Left ventricle myocardium inferior (tissue), 1 donor: ENCODE measurements at regions not wholly inside any gene's neighbourhood (a gene's known extent, or its start where the extent isn't known, plus 50 kb on each side); places are given as distances from the start of the nearest gene placed in this dataset.

Experiments used
- DNase-seq: peaks from one replicate; pipeline ENCODE4 v3.0.0-alpha.2; 2020
- H3K27ac ChIP-seq: fragments of 200-600 bp; replicated peaks from 2 replicates; pipeline ENCODE4 v1.8.0; 2021
- H3K27me3 ChIP-seq: fragments of 200-600 bp; 2 replicates; pipeline ENCODE4 v1.8.0; 2021; ENCODE audit warnings: low read depth
- H3K36me3 ChIP-seq: fragments of 200-600 bp; 2 replicates; pipeline ENCODE4 v1.8.0; 2021
- H3K4me1 ChIP-seq: fragments of 200-600 bp; 2 replicates; pipeline ENCODE4 v1.8.0; 2021
- H3K4me3 ChIP-seq: fragments of 200-600 bp; 2 replicates; pipeline ENCODE4 v1.8.0; 2021; ENCODE audit warnings: mild to moderate bottlenecking, moderate library complexity
- H3K9me3 ChIP-seq: fragments of 200-600 bp; replicated peaks from 2 replicates; pipeline ENCODE4 v1.8.0; 2021
- CTCF ChIP-seq: fragments of 200-600 bp; IDR thresholded peaks from 2 replicates; pipeline ENCODE4 v1.8.0; 2021; ENCODE audit warnings: antibody characterized with exemption, mild to moderate bottlenecking, borderline replicate concordance
- intact Hi-C: fragments of 100-400 bp; cut with micrococcal nuclease; formaldehyde crosslinking; loops from one replicate; pipeline ENCODE4 v1.11.0; 2022
- donor health status: DM: no; HTN: yes; CAD: no; lungs with severe emphysema.

- Histone ChIP-seq H3K9me3 (no peaks in the 10 kb centered on the region), H3K27ac (no peak overlapping the region), H3K36me3 (no peaks in the 10 kb centered on the region), H3K27me3 (no peaks in the 10 kb centered on the region), H3K4me1 (no peaks in the 10 kb centered on the region), H3K4me3 (no peak overlapping the region)
- no peak for TF ChIP-seq CTCF
- DNase-seq = no peak
- intact Hi-C loops = no loop called here
These were observed 341.2 kb downstream of the RAD51AP2 start for GRCh38 chr2:17177088-17177487.

- TF ChIP-seq CTCF = peak; percentile 64
- intact Hi-C loops = no loop called here
- Histone ChIP-seq H3K9me3 (no peaks in the 10 kb centered on the region), H3K36me3 (no peaks in the 10 kb centered on the region), H3K4me1 (no peaks in the 10 kb centered on the region), H3K4me3 (no peak overlapping the region), H3K27ac (no peak overlapping the region), H3K27me3 (peaks cover 6% of the 10 kb centered on the region)
- DNase-seq = no peak
These were observed 346.7 kb downstream of the RAD51AP2 start for GRCh38 chr2:17171446-17172049.

GRCh38 chr2:17166506-17166905, 351.7 kb downstream of the RAD51AP2 start:
- TF ChIP-seq CTCF = no peak
- no peaks in the 10 kb centered on the region for H3K36me3 ChIP-seq
- no peaks in the 10 kb centered on the region for H3K9me3 ChIP-seq
- no peak overlapping the region for H3K27ac ChIP-seq
- no peak for DNase-seq
- H3K4me1 ChIP-seq = no peaks in the 10 kb centered on the region
- H3K4me3 ChIP-seq = no peak overlapping the region
- peaks cover 10% of the 10 kb centered on the region for H3K27me3 ChIP-seq
- intact Hi-C loops = no loop called here

- H3K27ac ChIP-seq = no peak overlapping the region
- no peak for DNase-seq
- H3K36me3 ChIP-seq = no peaks in the 10 kb centered on the region
- peaks cover 10% of the 10 kb centered on the region for H3K27me3 ChIP-seq
- no peak for TF ChIP-seq CTCF
- no peak overlapping the region for H3K4me3 ChIP-seq
- no peaks in the 10 kb centered on the region for H3K4me1 ChIP-seq
- H3K9me3 ChIP-seq = no peaks in the 10 kb centered on the region
- intact Hi-C loops = no loop called here
These were observed 353.7 kb downstream of the RAD51AP2 start for GRCh38 chr2:17164550-17164949.

- Histone ChIP-seq H3K4me1 (no peaks in the 10 kb centered on the region), H3K27me3 (peaks cover 5% of the 10 kb centered on the region), H3K27ac (no peak overlapping the region), H3K9me3 (no peaks in the 10 kb centered on the region), H3K4me3 (no peak overlapping the region), H3K36me3 (no peaks in the 10 kb centered on the region)
- no peak for DNase-seq
- no peak for TF ChIP-seq CTCF
- intact Hi-C loops = no loop called here
These were observed 354.6 kb downstream of the RAD51AP2 start for GRCh38 chr2:17163638-17164037.
